IMR-90 (cell line): ENCODE measurements at regions not wholly inside any gene's neighbourhood (a gene's known extent, or its start where the extent isn't known, plus 50 kb on each side); places are given as distances from the start of the nearest gene placed in this dataset.

Experiments
- CEBPB ChIP-seq: IDR thresholded peaks from 2 replicates; pipeline ENCODE4 v1.6.1; 2012; ENCODE audit warnings: low read depth, low read length, improper control_type of control experiment
- CTCF ChIP-seq: conservative IDR thresholded peaks from 2 replicates; pipeline ENCODE4 v1.5.1; 2012; ENCODE audit warnings: mild to moderate bottlenecking, low read depth, low read length, improper control_type of control experiment
- FOS ChIP-seq: fragments of 150-350 bp; IDR thresholded peaks from 2 replicates; pipeline ENCODE4 v1.6.1; 2016; ENCODE audit warnings: low read depth, low read length
- MAZ ChIP-seq: IDR thresholded peaks from 2 replicates; pipeline ENCODE4 v1.6.1; 2012; ENCODE audit warnings: low read depth, mild to moderate bottlenecking, low read length, improper control_type of control experiment, moderate library complexity, borderline replicate concordance
- MXI1 ChIP-seq: IDR thresholded peaks from 2 replicates; pipeline ENCODE4 v1.6.1; 2012; ENCODE audit warnings: low read depth, mild to moderate bottlenecking, low read length, moderate library complexity, borderline replicate concordance
- NFE2L2 ChIP-seq: fragments of 150-350 bp; IDR thresholded peaks from 2 replicates; pipeline ENCODE4 v1.6.1; 2016; ENCODE audit warnings: low read depth, mild to moderate bottlenecking, low read length
- POLR2A ChIP-seq: IDR thresholded peaks from 2 replicates; pipeline ENCODE4 v1.6.1; 2012; ENCODE audit warnings: mild to moderate bottlenecking, low read depth, low read length
- RAD21 ChIP-seq: IDR thresholded peaks from 2 replicates; pipeline ENCODE4 v1.6.1; 2012; ENCODE audit warnings: low read length, improper control_type of control experiment
- RCOR1 ChIP-seq: IDR thresholded peaks from 2 replicates; pipeline ENCODE4 v1.6.1; 2012; ENCODE audit warnings: mild to moderate bottlenecking, low read length, improper control_type of control experiment; ENCODE audit not compliant: insufficient replicate concordance
- RFX5 ChIP-seq: IDR thresholded peaks from 2 replicates; pipeline ENCODE4 v1.8.0; 2012; ENCODE audit warnings: low read depth, mild to moderate bottlenecking, low read length, moderate library complexity
- SMC3 ChIP-seq: fragments of 150-350 bp; IDR thresholded peaks from 2 replicates; pipeline ENCODE4 v1.6.1; 2016; ENCODE audit warnings: low read depth, mild to moderate bottlenecking, antibody characterized with exemption, low read length, moderate library complexity
- USF2 ChIP-seq: fragments of 150-350 bp; IDR thresholded peaks from 2 replicates; pipeline ENCODE4 v1.6.1; 2017; ENCODE audit warnings: mild to moderate bottlenecking, antibody characterized with exemption, low read length, low read depth

GRCh38 chr2:204272089-204272488 is 273.2 kb upstream of the PARD3B start:
- no peak for TF ChIP-seq CTCF
- TF ChIP-seq RFX5: no peak
- TF ChIP-seq USF2: no peak
- TF ChIP-seq FOS: no peak
- no peak for TF ChIP-seq MXI1
- TF ChIP-seq POLR2A: no peak
- no peak for TF ChIP-seq SMC3
- no peak for TF ChIP-seq NFE2L2
- TF ChIP-seq MAZ: no peak
- TF ChIP-seq RAD21: no peak
- no peak for TF ChIP-seq RCOR1
- TF ChIP-seq CEBPB: no peak
